Superior temporal gyrus (tissue), 1 donor: ENCODE measurements at regions not wholly inside any gene's neighbourhood (a gene's known extent, or its start where the extent isn't known, plus 50 kb on each side); places are given as distances from the start of the nearest gene placed in this dataset.

ENCODE experiments used
- DNase-seq: peaks from one replicate; pipeline ENCODE4 v3.0.0-alpha.2; 2016; ENCODE audit errors: extremely low spot score

GRCh38 chr2:35946478-35946877 is 409.1 kb upstream of the CRIM1 start:
- DNase-seq = no peak

GRCh38 chr2:35938838-35939237 is 416.7 kb upstream of the CRIM1 start:
- DNase-seq = no peak

- no peak for DNase-seq
These were observed 422.5 kb upstream of the CRIM1 start for GRCh38 chr2:35933031-35933430.

GRCh38 chr2:35932276-35932963 is 423.2 kb upstream of the CRIM1 start:
- no peak for DNase-seq

- no peak for DNase-seq
These were observed 424.0 kb upstream of the CRIM1 start for GRCh38 chr2:35931626-35932025.

GRCh38 chr2:35931115-35931514 is 424.5 kb upstream of the CRIM1 start:
- no peak for DNase-seq

GRCh38 chr2:35929551-35929950 is 426.0 kb upstream of the CRIM1 start:
- no peak for DNase-seq

GRCh38 chr2:35920061-35920460 is 435.5 kb upstream of the CRIM1 start:
- no peak for DNase-seq

- no peak for DNase-seq
These were observed 440.3 kb upstream of the CRIM1 start for GRCh38 chr2:35915261-35915660.

- no peak for DNase-seq
These were observed 463.6 kb upstream of the CRIM1 start for GRCh38 chr2:35891936-35892335.

GRCh38 chr2:35891528-35891927 is 464.1 kb upstream of the CRIM1 start:
- no peak for DNase-seq

GRCh38 chr2:35887146-35887545 is 468.4 kb upstream of the CRIM1 start:
- no peak for DNase-seq

GRCh38 chr2:35873921-35874320 is 481.7 kb upstream of the CRIM1 start:
- no peak for DNase-seq

- DNase-seq = no peak
These were observed 483.9 kb upstream of the CRIM1 start for GRCh38 chr2:35871672-35872071.

GRCh38 chr2:35870713-35871112 is 484.9 kb upstream of the CRIM1 start:
- DNase-seq = no peak

- DNase-seq = no peak
These were observed 491.4 kb upstream of the CRIM1 start for GRCh38 chr2:35864141-35864540.

GRCh38 chr2:35858216-35858615 is 497.4 kb upstream of the CRIM1 start:
- no peak for DNase-seq

GRCh38 chr2:35857498-35857897 is 498.1 kb upstream of the CRIM1 start:
- DNase-seq = no peak

GRCh38 chr2:35831385-35831784 is 524.2 kb upstream of the CRIM1 start:
- no peak for DNase-seq

- no peak for DNase-seq
These were observed 524.7 kb upstream of the CRIM1 start for GRCh38 chr2:35830833-35831232.

GRCh38 chr2:35827086-35827485 is 528.5 kb upstream of the CRIM1 start:
- no peak for DNase-seq

GRCh38 chr2:35822716-35823115 is 532.9 kb upstream of the CRIM1 start:
- DNase-seq = no peak

GRCh38 chr2:35821675-35822074 is 533.9 kb upstream of the CRIM1 start:
- DNase-seq = no peak

GRCh38 chr2:35820391-35820790 is 535.2 kb upstream of the CRIM1 start:
- DNase-seq = no peak
